H1 (cell line): ENCODE measurements at regions not wholly inside any gene's neighbourhood (a gene's known extent, or its start where the extent isn't known, plus 50 kb on each side); places are given as distances from the start of the nearest gene placed in this dataset.

Experiments
- CTCF ChIP-seq, 3 experiments: IDR thresholded peaks; 1 replicate in 2 of 3; 2 replicates in 1 of 3; pipeline versions ENCODE4 v1.5.1 to v1.6.1; 2011; ENCODE audit warnings: low read length in 3 of 3, mild to moderate bottlenecking in 3 of 3, inconsistent platforms in 2 of 3, low read depth in 1 of 3, moderate library complexity in 1 of 3; ENCODE audit not compliant: insufficient read depth in 1 of 3; ENCODE audit errors: control extremely low read depth in 1 of 3

- TF ChIP-seq CTCF (IDR thresholded peaks at IDR 0.05; ENCODE audit: control extremely low read depth in 1 of 3, insufficient read depth in 1 of 3, low read depth in 1 of 3, low read length in 3 of 3): no peak
These were observed 97.7 kb upstream of the ATP2B2 start (continued) for GRCh38 chr3:10602769-10603768.
